A549 (cell line): ENCODE measurements at regions not wholly inside any gene's neighbourhood (a gene's known extent, or its start where the extent isn't known, plus 50 kb on each side); places are given as distances from the start of the nearest gene placed in this dataset.
A peak's percentile ranks its signal among the peaks of the same experiment; 100 is the strongest.
"Not testable (repeated sequence)": the region's sequence is repeated elsewhere in the genome, so short reads cannot be mapped to it uniquely, and the experiment has no call there.

Experiments used
- ATAC-seq, 2 experiments: fragments of 200-7000 bp in 1 of 2; fragments of >200 bp in 1 of 2; cut with Nextera tagmentation in 1 of 2; cut with Tn5 transposase in 1 of 2; 3 replicates each; pipeline versions ENCODE4 v1.8.0 to v1.9.1; 2018 to 2020; ENCODE audit warnings: mild to moderate bottlenecking in 1 of 2, moderate library complexity in 1 of 2
- CTCF ChIA-PET: fragments of 300-600 bp; sonication (Branson Sonifier 250); formaldehyde crosslinking; extraction: SDS; loops from one replicate; lab custom pipeline; 2021; ENCODE audit warnings: antibody characterized with exemption, inconsistent platforms; lab: Yijun Ruan, JAX
- POLR2A ChIA-PET: fragments of 350-600 bp; formaldehyde crosslinking; extraction: SDS; loops from one replicate; lab custom pipeline; 2021; ENCODE audit warnings: antibody characterized with exemption, inconsistent platforms; lab: Yijun Ruan, JAX
- DNase-seq, 2 experiments: peaks; one replicate each; pipeline versions ENCODE4 v3.0.0 to v3.0.0-alpha.2; 2011 to 2016; ENCODE audit warnings: low read depth in 1 of 2, low spot score in 1 of 2
- FAIRE-seq: peaks from 2 replicates; lab custom pipeline; 2011; peaks lifted over from hg19 to GRCh38; lab: Jason Lieb, UNC
- H3K27ac ChIP-seq, 2 experiments: fragments of >200 bp; sonication (Bioruptor Twin); formaldehyde crosslinking; 3 replicates each; pipeline ENCODE4 v1.5.1; 2016 to 2017
- H3K4me1 ChIP-seq: fragments of >200 bp; sonication (Bioruptor Twin); formaldehyde crosslinking; 3 replicates; pipeline ENCODE4 v1.6.1; 2016
- H3K4me2 ChIP-seq: fragments of >200 bp; sonication (Bioruptor Twin); formaldehyde crosslinking; 3 replicates; pipeline ENCODE4 v1.6.1; 2016
- H3K4me3 ChIP-seq: fragments of >200 bp; sonication (Bioruptor Twin); formaldehyde crosslinking; 3 replicates; pipeline ENCODE4 v1.5.1; 2016
- H3K9me3 ChIP-seq: fragments of >200 bp; sonication (Bioruptor Twin); formaldehyde crosslinking; 3 replicates; pipeline ENCODE4 v1.6.1; 2016
- BHLHE40 ChIP-seq: IDR thresholded peaks from 2 replicates; pipeline ENCODE4 v1.6.1; 2012; ENCODE audit warnings: low read depth, low read length, inconsistent platforms
- CHD4 ChIP-seq: fragments of 200-600 bp; sonication (generic); IDR thresholded peaks from 2 replicates; pipeline ENCODE4 v1.6.1; 2016; ENCODE audit warnings: antibody characterized with exemption, mild to moderate bottlenecking, borderline replicate concordance
- EHMT2 ChIP-seq: fragments of 200-600 bp; sonication (generic); IDR thresholded peaks from 2 replicates; pipeline ENCODE4 v1.6.1; 2016; ENCODE audit warnings: antibody characterized with exemption, low read depth, mild to moderate bottlenecking, moderate library complexity
- EP300 ChIP-seq, 2 experiments: fragments of >200 bp; sonication (Bioruptor Twin); formaldehyde crosslinking; IDR thresholded peaks; 2 replicates in 1 of 2; 3 replicates in 1 of 2; pipeline ENCODE4 v1.6.1; 2016 to 2017
- FOSL2 ChIP-seq, 2 experiments: fragments of 450-650 bp in 1 of 2; fragments of >200 bp in 1 of 2; sonication (Bioruptor Twin) in 1 of 2; formaldehyde crosslinking; IDR thresholded peaks; 2 replicates each; pipeline versions ENCODE4 v1.5.0 to v1.6.1; 2016 to 2020; ENCODE audit warnings: mild to moderate bottlenecking in 1 of 2, moderate library complexity in 1 of 2
- HEYL ChIP-seq: fragments of 250-450 bp; sonication (Bioruptor Pico); IDR thresholded peaks from 2 replicates; pipeline ENCODE4 v1.8.0; 2021; ENCODE audit warnings: mild to moderate bottlenecking, moderate library complexity
- HOXB13 ChIP-seq: fragments of 250-450 bp; sonication (Bioruptor Pico); IDR thresholded peaks from 2 replicates; pipeline ENCODE4 v1.5.0; 2020; ENCODE audit warnings: low read depth, mild to moderate bottlenecking, moderate library complexity
- NR3C1 ChIP-seq: fragments of >200 bp; sonication (Bioruptor Twin); formaldehyde crosslinking; IDR thresholded peaks from 3 replicates; pipeline ENCODE4 v1.6.1; 2017
- POLR2A ChIP-seq: IDR thresholded peaks from 2 replicates; pipeline ENCODE4 v1.6.1; 2012; ENCODE audit warnings: mild to moderate bottlenecking, low read length
- RCOR1 ChIP-seq: fragments of 150-350 bp; IDR thresholded peaks from 2 replicates; pipeline ENCODE4 v1.6.1; 2014; ENCODE audit warnings: antibody characterized with exemption, low read length, low read depth
- RFX5 ChIP-seq: fragments of 450-650 bp; IDR thresholded peaks from 2 replicates; pipeline ENCODE4 v1.7.1; 2014; ENCODE audit warnings: antibody characterized with exemption, mild to moderate bottlenecking, moderate library complexity
- RNF2 ChIP-seq: fragments of 200-600 bp; sonication (generic); IDR thresholded peaks from 2 replicates; pipeline ENCODE4 v1.6.1; 2016; ENCODE audit warnings: low read depth, mild to moderate bottlenecking, antibody characterized with exemption, moderate library complexity, borderline replicate concordance
- SREBF2 ChIP-seq: fragments of 450-650 bp; IDR thresholded peaks from 2 replicates; pipeline ENCODE4 v1.6.1; 2014; ENCODE audit warnings: mild to moderate bottlenecking, moderate library complexity
- ZC3H11A ChIP-seq: fragments of 450-650 bp; IDR thresholded peaks from 2 replicates; pipeline ENCODE4 v1.6.1; 2014; ENCODE audit warnings: antibody characterized with exemption, mild to moderate bottlenecking
- ZFP36 ChIP-seq: fragments of 450-650 bp; IDR thresholded peaks from 2 replicates; pipeline ENCODE4 v1.6.1; 2014; ENCODE audit warnings: borderline replicate concordance; ENCODE audit not compliant: partially characterized antibody
- ZSCAN20 ChIP-seq: fragments of 250-450 bp; sonication (Bioruptor Pico); IDR thresholded peaks from 2 replicates; pipeline ENCODE4 v1.8.0; 2022; ENCODE audit warnings: mild to moderate bottlenecking, moderate library complexity
- WGBS: methylation state at CpG from one replicate; pipeline ENCODE4 v1.1.6; 2017; ENCODE audit errors: missing lambda C conversion rate; 5-methylcytosine and 5-hydroxymethylcytosine counted together
- TF ChIP-seq, protein P1 (sequence below): fragments of 250-450 bp; sonication (Bioruptor Pico); IDR thresholded peaks from 2 replicates; pipeline ENCODE4 v1.5.0; 2020; ENCODE audit warnings: low read depth, mild to moderate bottlenecking, moderate library complexity
- TF ChIP-seq, protein P2 (sequence below): fragments of >200 bp; sonication (Bioruptor Twin); formaldehyde crosslinking; IDR thresholded peaks from 3 replicates; pipeline ENCODE4 v1.6.1; 2016
- TF ChIP-seq, protein P3 (sequence below): fragments of >200 bp; sonication (Bioruptor Twin); formaldehyde crosslinking; IDR thresholded peaks from 3 replicates; pipeline ENCODE4 v1.5.1; 2016

DNA sequence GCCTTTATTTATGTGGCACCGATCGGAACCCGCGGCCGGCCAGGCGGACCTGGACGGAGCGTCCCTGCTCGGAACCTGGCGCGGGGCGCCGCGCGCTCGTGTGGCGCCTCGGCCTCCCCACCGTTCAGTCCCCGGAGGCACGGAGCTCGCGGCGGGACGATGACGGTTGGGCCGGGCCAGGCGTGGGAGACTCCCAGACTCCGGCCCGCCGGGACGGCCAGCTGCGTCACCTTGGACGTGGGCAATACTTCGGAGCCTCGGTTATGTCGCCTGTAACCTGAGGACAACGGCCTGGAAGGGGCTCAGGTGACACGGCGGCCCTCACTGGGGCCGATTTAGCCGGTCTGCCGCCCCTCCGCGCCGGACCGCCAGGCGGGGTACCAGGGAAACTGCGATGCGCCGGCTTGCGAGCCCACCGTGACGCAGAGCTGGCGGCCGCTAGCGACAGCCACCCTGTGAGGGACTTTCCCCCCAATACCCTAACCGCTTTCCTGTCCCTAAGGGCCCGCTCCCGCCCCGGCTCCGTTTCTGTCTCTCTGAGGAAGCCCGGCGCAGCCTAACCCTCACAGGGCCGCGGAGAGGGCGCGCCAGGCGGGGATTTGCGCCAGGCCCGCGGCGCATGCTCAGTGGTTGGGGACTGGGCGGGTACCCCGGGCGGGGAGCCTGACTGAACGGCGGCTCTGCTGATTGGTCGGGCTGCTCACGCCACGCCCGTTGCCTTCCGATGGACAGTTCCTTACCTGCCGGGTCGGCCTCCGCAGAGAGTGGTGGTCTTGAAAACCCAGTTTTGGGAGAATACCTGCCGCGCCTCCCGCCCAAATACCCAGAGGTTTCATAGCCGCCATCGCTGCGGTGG is 109.5 kb upstream of the DOCK9 start (continued):
- TF ChIP-seq FOSL2 (IDR thresholded peaks at IDR 0.05), result no peak
- no peak for TF ChIP-seq FOSL2 (CRISPR knock-in tag; IDR thresholded peaks at IDR 0.05)
- TF ChIP-seq, protein P1, sequence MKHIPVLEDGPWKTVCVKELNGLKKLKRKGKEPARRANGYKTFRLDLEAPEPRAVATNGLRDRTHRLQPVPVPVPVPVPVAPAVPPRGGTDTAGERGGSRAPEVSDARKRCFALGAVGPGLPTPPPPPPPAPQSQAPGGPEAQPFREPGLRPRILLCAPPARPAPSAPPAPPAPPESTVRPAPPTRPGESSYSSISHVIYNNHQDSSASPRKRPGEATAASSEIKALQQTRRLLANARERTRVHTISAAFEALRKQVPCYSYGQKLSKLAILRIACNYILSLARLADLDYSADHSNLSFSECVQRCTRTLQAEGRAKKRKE (CRISPR knock-in tag), result no peak
- TF ChIP-seq EP300 (IDR thresholded peaks at IDR 0.05), result no peak
- TF ChIP-seq, protein P2, sequence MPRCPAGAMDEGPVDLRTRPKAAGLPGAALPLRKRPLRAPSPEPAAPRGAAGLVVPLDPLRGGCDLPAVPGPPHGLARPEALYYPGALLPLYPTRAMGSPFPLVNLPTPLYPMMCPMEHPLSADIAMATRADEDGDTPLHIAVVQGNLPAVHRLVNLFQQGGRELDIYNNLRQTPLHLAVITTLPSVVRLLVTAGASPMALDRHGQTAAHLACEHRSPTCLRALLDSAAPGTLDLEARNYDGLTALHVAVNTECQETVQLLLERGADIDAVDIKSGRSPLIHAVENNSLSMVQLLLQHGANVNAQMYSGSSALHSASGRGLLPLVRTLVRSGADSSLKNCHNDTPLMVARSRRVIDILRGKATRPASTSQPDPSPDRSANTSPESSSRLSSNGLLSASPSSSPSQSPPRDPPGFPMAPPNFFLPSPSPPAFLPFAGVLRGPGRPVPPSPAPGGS, result 0 out of 3 replicates have a peak, but pooled peaks have one; percentile 24
- TF ChIP-seq BHLHE40, result no peak

DNA sequence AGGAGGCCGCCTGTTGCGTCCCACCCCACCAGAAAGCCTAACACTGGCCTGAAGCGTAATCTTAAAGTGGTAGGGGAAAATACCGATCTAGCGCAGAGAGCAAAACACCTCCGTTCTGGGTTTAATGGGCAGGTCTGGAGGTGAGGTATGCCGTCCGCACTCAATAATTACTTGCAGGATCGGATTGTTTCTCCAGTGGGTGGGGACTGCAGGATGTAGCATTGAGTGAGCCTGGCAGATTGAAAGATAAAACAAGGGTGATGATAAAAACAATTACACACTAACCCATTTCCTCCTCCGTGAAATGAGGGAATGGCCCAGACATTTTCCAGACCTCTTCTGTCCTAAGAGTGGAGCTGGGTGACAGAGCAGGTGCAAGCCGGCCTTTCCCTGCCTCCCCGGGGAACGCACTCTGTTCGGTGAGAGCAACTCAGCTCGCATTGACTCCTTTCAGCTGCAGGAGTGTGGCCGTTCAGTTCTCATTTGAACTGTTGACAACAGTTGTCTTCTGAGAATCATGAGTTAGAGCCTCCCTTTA is 110.2 kb upstream of the DOCK9 start:
- H3K27ac ChIP-seq, result peak overlapping the region; percentile 93 to 96
- DNase-seq (peak in 1 of 2 experiments; percentile 13), ATAC-seq (peak; percentile 25 to 57; a peak in 5 of 6 replicates), FAIRE-seq (no peak)
- H3K4me2 ChIP-seq, result peak overlapping the region; percentile 79
- no peaks in the 10 kb centered on the region for H3K9me3 ChIP-seq
- 46% methylated on average over 12 of the region's 16 CpGs for WGBS
- ChIA-PET POLR2A (interaction anchor here (0.8 to 2.4 kb wide), 3 partner anchors 32 to 112 kb away, joined by 3 to 10 read pairs (median 8); partner anchors contain the start of gene UBAC2), CTCF (interaction anchor here (0.8 to 1.3 kb wide), 3 partner anchors 9 to 621 kb away, joined by 3 to 4 read pairs (median 4); no protein-coding TSS in a partner anchor)
- peak overlapping the region; percentile 87 for H3K4me3 ChIP-seq
- TF ChIP-seq ZFP36 (peak; percentile 0), RCOR1 (no peak), ZSCAN20 (CRISPR knock-in tag) (no peak), EHMT2 (no peak)
- TF ChIP-seq, protein P3, sequence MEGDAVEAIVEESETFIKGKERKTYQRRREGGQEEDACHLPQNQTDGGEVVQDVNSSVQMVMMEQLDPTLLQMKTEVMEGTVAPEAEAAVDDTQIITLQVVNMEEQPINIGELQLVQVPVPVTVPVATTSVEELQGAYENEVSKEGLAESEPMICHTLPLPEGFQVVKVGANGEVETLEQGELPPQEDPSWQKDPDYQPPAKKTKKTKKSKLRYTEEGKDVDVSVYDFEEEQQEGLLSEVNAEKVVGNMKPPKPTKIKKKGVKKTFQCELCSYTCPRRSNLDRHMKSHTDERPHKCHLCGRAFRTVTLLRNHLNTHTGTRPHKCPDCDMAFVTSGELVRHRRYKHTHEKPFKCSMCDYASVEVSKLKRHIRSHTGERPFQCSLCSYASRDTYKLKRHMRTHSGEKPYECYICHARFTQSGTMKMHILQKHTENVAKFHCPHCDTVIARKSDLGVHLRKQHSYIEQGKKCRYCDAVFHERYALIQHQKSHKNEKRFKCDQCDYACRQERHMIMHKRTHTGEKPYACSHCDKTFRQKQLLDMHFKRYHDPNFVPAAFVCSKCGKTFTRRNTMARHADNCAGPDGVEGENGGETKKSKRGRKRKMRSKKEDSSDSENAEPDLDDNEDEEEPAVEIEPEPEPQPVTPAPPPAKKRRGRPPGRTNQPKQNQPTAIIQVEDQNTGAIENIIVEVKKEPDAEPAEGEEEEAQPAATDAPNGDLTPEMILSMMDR, result no peak
- peaks cover 13% of the 10 kb centered on the region; the same call in 1 of the 3 replicates for H3K4me1 ChIP-seq

DNA sequence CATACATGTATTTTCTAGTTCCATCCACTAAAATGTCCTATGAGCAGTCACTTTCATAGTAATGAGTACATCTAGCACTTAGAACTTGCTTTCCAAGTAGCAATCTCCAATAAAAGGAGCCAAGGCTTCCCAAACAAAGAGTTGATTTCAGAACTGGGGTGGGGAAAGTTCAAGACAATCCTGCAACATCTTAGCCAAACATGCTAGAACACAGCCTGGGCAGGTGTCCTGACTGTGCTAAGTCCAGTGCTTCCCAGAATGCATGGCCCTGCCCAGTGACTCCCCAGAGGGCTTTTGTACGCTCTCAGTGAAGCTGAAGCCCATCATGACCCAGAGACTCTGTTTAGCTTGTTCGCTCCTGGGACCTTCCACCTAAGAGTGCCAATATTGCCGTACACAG is 106.7 kb upstream of the UBAC2 start:
- FAIRE-seq, result no peak
- ATAC-seq, result no peak
- Histone ChIP-seq H3K4me3 (no peak overlapping the region), H3K9me3 (no peaks in the 10 kb centered on the region), H3K4me2 (no peak overlapping the region), H3K27ac (no peak overlapping the region), H3K4me1 (no peaks in the 10 kb centered on the region)
- 84% methylated on average over 3 of the region's 3 CpGs for WGBS
- ChIA-PET POLR2A (no interaction called here), CTCF (interaction anchor here (1.4 kb wide), 1 partner anchor 107 kb away, joined by 4 read pairs; the partner anchor contains the start of gene UBAC2)
- TF ChIP-seq HOXB13 (CRISPR knock-in tag) (no peak), EP300 (IDR thresholded peaks at IDR 0.05) (no peak), RNF2 (no peak), HEYL (CRISPR knock-in tag) (no peak), RFX5 (no peak), POLR2A (no peak), SREBF2 (no peak), NR3C1 (no peak), ZC3H11A (no peak), CHD4 (no peak)
- TF ChIP-seq, protein P2, result no peak
- no peak for DNase-seq

DNA sequence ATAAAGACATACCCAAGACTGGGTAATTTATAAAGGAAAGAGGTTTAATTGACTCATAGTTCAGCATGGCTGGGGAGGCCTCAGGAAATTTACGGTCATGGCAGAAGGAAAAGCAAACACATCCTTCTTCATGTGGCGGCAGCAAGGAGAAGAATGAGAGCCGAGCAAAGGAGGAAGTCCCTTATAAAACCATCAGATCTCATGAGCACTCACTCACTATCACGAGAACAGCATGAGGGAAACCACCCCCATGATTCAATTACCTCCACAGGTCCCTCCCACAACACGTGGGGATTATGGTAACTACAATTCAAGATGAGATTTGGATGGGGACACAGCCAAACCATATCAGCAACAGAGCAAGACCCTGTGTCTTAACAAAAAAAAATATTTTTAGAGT is 98.8 kb upstream of the UBAC2 start:
- H3K4me1 ChIP-seq, POLR2A ChIA-PET, H3K27ac ChIP-seq, H3K4me3 ChIP-seq, FAIRE-seq, CTCF ChIA-PET, DNase-seq, H3K4me2 ChIP-seq, ATAC-seq, H3K9me3 ChIP-seq: not testable (repeated sequence)
- 49% methylated on average over 5 of the region's 5 CpGs for WGBS
